DND-41 (cell line): ENCODE measurements at regions not wholly inside any gene's neighbourhood (a gene's known extent, or its start where the extent isn't known, plus 50 kb on each side); places are given as distances from the start of the nearest gene placed in this dataset.

Source experiments
- ATAC-seq: fragments of 200-7000 bp; cut with Tn5 transposase; 3 replicates; pipeline ENCODE4 v1.9.1; 2021; ENCODE audit warnings: low read depth; ENCODE audit not compliant: insufficient read depth
- DNase-seq: peaks from one replicate; pipeline ENCODE4 v3.0.0-alpha.2; 2020
- H2AFZ ChIP-seq: 2 replicates; pipeline ENCODE4 v1.6.0; 2012; ENCODE audit warnings: low read depth, low read length
- H3K27ac ChIP-seq: 2 replicates; pipeline ENCODE4 v1.5.1; 2012; ENCODE audit warnings: low read length, inconsistent platforms
- H3K27me3 ChIP-seq: fragments of 200-600 bp; sonication (generic); 2 replicates; pipeline ENCODE4 v1.6.0; 2012; ENCODE audit warnings: low read length, mild to moderate bottlenecking, inconsistent platforms; ENCODE audit not compliant: insufficient read depth, poor library complexity
- H3K36me3 ChIP-seq: 2 replicates; pipeline ENCODE4 v1.5.1; 2012; ENCODE audit warnings: low read length, inconsistent platforms; ENCODE audit not compliant: insufficient read depth
- H3K4me1 ChIP-seq: 2 replicates; pipeline ENCODE4 v1.5.1; 2012; ENCODE audit warnings: mild to moderate bottlenecking, low read length; ENCODE audit not compliant: insufficient read depth
- H3K4me2 ChIP-seq: 2 replicates; pipeline ENCODE4 v1.6.0; 2012; ENCODE audit warnings: mild to moderate bottlenecking, moderate library complexity, low read length, inconsistent platforms; ENCODE audit not compliant: insufficient read depth
- H3K4me3 ChIP-seq, 2 experiments: fragments of 200-600 bp in 1 of 2; shearing (Covaris generic) in 1 of 2; 2 replicates each; pipeline ENCODE4 v1.5.1; 2012 to 2016; ENCODE audit warnings: inconsistent platforms in 2 of 2, low read length in 2 of 2, mild to moderate bottlenecking in 2 of 2, low read depth in 1 of 2, moderate library complexity in 1 of 2
- H3K79me2 ChIP-seq: 2 replicates; pipeline ENCODE4 v1.6.0; 2012; ENCODE audit warnings: low read length, inconsistent platforms; ENCODE audit not compliant: insufficient read depth
- H3K9ac ChIP-seq: 2 replicates; pipeline ENCODE4 v1.6.0; 2012; ENCODE audit warnings: low read depth, mild to moderate bottlenecking, inconsistent platforms, low read length, moderate library complexity
- H3K9me3 ChIP-seq: 2 replicates; pipeline ENCODE4 v1.5.1; 2012; ENCODE audit warnings: low read length, moderate library complexity, mild to moderate bottlenecking, inconsistent platforms; ENCODE audit not compliant: insufficient read depth, severe bottlenecking
- H4K20me1 ChIP-seq: 2 replicates; pipeline ENCODE4 v1.6.0; 2012; ENCODE audit warnings: low read length; ENCODE audit not compliant: insufficient read depth
- EZH2 ChIP-seq: IDR thresholded peaks from 3 replicates; pipeline ENCODE4 v1.6.1; 2012; ENCODE audit warnings: borderline replicate concordance, low read depth, mild to moderate bottlenecking, moderate library complexity, low read length, inconsistent platforms; ENCODE audit not compliant: severe bottlenecking
- TF ChIP-seq, protein P1 (sequence below): IDR thresholded peaks from 2 replicates; pipeline ENCODE4 v1.5.1; 2012; ENCODE audit warnings: borderline replicate concordance, low read length, moderate library complexity, mild to moderate bottlenecking; ENCODE audit not compliant: poor library complexity, severe bottlenecking; ENCODE audit errors: extremely low read depth

DNA sequence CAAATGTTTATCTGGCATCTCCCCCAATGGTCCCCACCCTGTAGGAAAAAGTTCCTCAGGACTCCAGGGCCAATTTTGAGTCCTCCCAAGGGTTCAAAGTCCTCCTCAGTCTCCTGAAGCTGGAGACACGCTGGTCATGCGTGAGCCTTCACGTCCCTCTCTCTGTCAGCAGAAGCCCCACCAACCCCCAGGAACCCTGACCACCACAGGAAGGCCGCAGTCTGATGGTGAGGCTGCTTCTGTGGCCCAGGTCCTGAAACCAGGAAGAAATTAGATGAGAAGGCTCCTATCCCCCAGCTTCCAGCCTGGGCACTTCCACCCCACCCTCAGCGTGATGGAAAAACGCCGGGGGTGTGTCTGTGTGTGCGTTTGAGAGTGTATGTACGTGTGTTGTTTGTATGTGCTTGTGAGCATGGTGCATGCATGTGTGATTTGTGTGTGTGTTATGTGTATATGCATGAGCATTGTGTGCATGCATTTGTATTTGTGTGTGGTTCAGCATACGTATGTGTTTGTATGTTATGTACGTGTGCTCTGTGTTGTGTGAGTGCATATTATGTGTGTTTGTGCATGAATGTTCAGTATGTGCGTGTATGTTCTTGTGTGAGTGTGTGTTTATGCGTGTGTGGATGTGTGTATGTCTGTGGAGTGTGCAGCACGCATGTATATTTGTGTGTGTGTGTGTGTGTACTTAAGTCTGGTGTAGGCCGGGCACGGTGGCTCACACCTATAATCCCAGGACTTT is 92.5 kb downstream of the SIK1 start:
- H3K4me3 ChIP-seq = no peak overlapping the region
- no peak overlapping the region for H3K27ac ChIP-seq
- no peak overlapping the region for H2AFZ ChIP-seq
- no peaks in the 10 kb centered on the region for H3K9me3 ChIP-seq
- no peaks in the 10 kb centered on the region for H3K27me3 ChIP-seq
- DNase-seq = no peak
- TF ChIP-seq, protein P1, sequence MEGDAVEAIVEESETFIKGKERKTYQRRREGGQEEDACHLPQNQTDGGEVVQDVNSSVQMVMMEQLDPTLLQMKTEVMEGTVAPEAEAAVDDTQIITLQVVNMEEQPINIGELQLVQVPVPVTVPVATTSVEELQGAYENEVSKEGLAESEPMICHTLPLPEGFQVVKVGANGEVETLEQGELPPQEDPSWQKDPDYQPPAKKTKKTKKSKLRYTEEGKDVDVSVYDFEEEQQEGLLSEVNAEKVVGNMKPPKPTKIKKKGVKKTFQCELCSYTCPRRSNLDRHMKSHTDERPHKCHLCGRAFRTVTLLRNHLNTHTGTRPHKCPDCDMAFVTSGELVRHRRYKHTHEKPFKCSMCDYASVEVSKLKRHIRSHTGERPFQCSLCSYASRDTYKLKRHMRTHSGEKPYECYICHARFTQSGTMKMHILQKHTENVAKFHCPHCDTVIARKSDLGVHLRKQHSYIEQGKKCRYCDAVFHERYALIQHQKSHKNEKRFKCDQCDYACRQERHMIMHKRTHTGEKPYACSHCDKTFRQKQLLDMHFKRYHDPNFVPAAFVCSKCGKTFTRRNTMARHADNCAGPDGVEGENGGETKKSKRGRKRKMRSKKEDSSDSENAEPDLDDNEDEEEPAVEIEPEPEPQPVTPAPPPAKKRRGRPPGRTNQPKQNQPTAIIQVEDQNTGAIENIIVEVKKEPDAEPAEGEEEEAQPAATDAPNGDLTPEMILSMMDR = no peak
- no peak for TF ChIP-seq EZH2
- no peaks in the 10 kb centered on the region for H4K20me1 ChIP-seq
- no peak overlapping the region for H3K4me2 ChIP-seq
- H3K4me1 ChIP-seq = no peaks in the 10 kb centered on the region
- H3K9ac ChIP-seq = no peak overlapping the region
- no peaks in the 10 kb centered on the region for H3K79me2 ChIP-seq
- ATAC-seq = no peak
- H3K36me3 ChIP-seq = no peaks in the 10 kb centered on the region

DNA sequence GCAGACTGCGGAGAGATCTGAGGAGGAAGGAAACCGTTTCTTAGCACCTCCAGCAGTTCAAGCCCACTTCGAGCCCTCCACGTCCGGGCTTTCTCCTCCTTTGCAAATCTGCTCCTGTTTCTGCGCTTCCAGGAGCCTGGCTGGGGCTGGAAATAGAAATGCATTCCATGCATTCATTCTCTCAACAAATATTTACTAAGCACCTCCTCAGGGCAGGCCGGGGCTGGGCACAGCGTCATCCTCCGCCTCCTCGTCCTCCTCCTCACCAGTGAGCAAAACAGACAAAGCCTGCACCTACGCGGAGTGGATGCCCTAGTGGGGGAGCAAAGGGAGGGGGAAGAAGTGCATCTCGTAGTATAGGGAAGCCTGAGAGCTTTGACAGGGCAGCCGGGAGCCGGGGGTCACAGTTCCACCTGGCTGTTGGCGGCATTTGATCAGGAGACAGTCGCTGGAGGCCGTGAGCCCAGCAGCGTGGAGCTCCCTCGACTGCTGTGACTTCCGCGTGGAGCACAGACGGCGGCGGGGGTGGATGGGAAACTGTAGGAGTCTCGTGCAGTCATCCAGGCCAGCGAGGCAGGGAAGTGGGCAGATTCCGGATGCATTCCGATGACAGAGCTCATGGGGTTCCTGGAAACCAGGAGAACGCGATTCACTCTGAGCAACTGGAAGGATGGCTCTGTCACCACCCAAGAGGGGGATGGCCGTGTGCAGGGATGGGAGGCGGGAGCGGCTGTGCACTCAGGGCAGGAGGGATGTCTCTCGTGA is 93.5 kb downstream of the SIK1 start:
- Histone ChIP-seq H4K20me1 (0 out of 2 replicates have a peak, but pooled peaks cover 2% of the 10 kb centered on the region), H3K9ac (no peak overlapping the region), H3K27me3 (no peaks in the 10 kb centered on the region), H3K27ac (no peak overlapping the region), H3K36me3 (no peaks in the 10 kb centered on the region), H3K79me2 (no peaks in the 10 kb centered on the region), H3K4me3 (no peak overlapping the region), H3K4me2 (no peak overlapping the region), H3K4me1 (no peaks in the 10 kb centered on the region), H3K9me3 (no peaks in the 10 kb centered on the region), H2AFZ (no peak overlapping the region)
- TF ChIP-seq, protein P1 = no peak
- TF ChIP-seq EZH2 = no peak
- DNase-seq (no peak), ATAC-seq (no peak)

DNA sequence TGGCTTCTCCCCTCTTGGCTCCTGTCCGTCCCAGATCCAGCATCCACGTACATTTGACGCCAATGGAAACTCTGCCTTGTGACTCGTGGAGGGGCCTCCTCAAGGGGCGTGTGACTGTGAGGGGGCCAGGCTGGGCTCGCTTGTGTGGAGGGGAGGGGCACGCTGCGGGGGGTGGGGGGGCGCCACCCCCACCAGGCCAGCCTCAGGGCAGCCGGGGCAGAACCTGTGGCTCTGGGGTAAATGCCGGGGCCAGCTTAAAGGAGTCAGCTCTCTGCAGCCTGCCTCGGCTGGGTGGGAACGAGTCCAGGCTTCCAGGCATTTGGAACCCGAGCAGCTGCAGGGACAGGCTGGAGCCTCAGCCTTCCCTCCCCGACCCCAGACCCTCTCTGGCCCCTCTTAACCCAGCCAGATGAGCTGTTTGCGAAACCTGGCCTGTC is 94.1 kb downstream of the SIK1 start:
- Histone ChIP-seq H3K4me1 (no peaks in the 10 kb centered on the region), H3K9me3 (no peaks in the 10 kb centered on the region), H3K79me2 (no peaks in the 10 kb centered on the region), H4K20me1 (0 out of 2 replicates have a peak, but pooled peaks cover 2% of the 10 kb centered on the region), H3K9ac (no peak overlapping the region), H3K4me2 (no peak overlapping the region), H3K27me3 (no peaks in the 10 kb centered on the region), H2AFZ (no peak overlapping the region), H3K4me3 (no peak overlapping the region), H3K27ac (no peak overlapping the region), H3K36me3 (no peaks in the 10 kb centered on the region)
- DNase-seq (no peak), ATAC-seq (no peak)
- TF ChIP-seq, protein P1 = no peak
- no peak for TF ChIP-seq EZH2
